ENCODE measurements at regions not wholly inside any gene's neighbourhood (a gene's known extent, or its start where the extent isn't known, plus 50 kb on each side); places are given as distances from the start of the nearest gene placed in this dataset.
"Not testable (repeated sequence)": the region's sequence is repeated elsewhere in the genome, so short reads cannot be mapped to it uniquely, and the experiment has no call there.

DNA sequence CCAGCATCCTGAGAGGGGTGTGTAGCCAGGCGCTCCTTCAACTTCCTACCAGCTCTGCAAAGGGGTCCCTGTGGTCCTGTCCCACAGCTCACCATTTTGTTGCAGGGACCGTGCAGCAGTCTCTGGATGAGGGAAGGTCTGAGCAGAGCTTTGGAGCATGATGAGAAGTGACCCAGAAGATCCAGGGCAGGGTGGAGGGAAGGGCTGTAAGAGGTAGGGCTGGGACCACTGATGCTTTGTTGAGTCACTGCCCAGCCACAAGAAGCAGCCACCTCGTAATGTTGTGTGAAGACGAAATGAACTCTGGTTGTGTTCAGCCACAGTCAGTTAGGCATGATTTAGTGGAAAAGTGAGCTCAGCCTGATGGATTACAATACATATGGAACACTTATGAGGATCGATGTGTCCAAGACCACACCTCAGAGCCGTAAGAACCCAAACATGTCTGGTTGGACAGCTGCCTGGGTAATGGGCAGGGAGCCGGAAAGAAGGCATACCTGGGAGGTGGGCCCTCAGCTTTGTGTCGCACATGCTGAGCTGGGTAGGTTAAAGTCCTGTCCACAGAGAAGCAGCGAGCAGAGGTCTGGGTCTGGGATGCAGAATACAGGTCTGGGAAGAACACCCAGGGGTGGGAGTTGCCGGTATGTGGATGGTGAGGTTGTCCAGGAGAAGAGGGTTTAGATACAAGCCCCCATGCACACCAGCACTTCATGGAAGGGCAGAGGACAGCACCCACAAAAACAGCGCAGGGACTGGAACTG is 250.1 kb downstream of the GADD45G start:
- Histone ChIP-seq H3K4me3 (ENCODE audit: insufficient read depth, low read length, poor library complexity, severe bottlenecking) (no peak overlapping the region), H4K20me1 (ENCODE audit: low read depth, low read length) (no peaks in the 10 kb centered on the region), H3K27me3 (ENCODE audit: low read length) (no peaks in the 10 kb centered on the region), H3K9me2 (replicated peaks; ENCODE audit: insufficient read depth, low read length) (no peaks in the 10 kb centered on the region), H2AFZ (ENCODE audit: low read depth, low read length, severe bottlenecking) (no peak overlapping the region), H3K9ac (ENCODE audit: low read length) (no peak overlapping the region), H3K9me3 (ENCODE audit: insufficient read depth, low read length) (no peaks in the 10 kb centered on the region), H3K36me3 (ENCODE audit: low read length) (no peaks in the 10 kb centered on the region), H3K27ac (ENCODE audit: low read depth, low read length) (no peak overlapping the region), H3K4me2 (ENCODE audit: low read depth, low read length, poor library complexity, severe bottlenecking) (no peak overlapping the region), H3K79me2 (ENCODE audit: insufficient read depth, low read length) (no peaks in the 10 kb centered on the region), H3F3A (ENCODE audit: insufficient read depth) (no peaks in the 10 kb centered on the region)
- TF ChIP-seq EZH2phosphoT487 (conservative IDR thresholded peaks at IDR 0.05; ENCODE audit: low read length) = no peak
- TF ChIP-seq, protein P1, sequence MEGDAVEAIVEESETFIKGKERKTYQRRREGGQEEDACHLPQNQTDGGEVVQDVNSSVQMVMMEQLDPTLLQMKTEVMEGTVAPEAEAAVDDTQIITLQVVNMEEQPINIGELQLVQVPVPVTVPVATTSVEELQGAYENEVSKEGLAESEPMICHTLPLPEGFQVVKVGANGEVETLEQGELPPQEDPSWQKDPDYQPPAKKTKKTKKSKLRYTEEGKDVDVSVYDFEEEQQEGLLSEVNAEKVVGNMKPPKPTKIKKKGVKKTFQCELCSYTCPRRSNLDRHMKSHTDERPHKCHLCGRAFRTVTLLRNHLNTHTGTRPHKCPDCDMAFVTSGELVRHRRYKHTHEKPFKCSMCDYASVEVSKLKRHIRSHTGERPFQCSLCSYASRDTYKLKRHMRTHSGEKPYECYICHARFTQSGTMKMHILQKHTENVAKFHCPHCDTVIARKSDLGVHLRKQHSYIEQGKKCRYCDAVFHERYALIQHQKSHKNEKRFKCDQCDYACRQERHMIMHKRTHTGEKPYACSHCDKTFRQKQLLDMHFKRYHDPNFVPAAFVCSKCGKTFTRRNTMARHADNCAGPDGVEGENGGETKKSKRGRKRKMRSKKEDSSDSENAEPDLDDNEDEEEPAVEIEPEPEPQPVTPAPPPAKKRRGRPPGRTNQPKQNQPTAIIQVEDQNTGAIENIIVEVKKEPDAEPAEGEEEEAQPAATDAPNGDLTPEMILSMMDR (IDR thresholded peaks at IDR 0.05; ENCODE audit: insufficient read depth, low read length, poor library complexity, severe bottlenecking) = no peak

DNA sequence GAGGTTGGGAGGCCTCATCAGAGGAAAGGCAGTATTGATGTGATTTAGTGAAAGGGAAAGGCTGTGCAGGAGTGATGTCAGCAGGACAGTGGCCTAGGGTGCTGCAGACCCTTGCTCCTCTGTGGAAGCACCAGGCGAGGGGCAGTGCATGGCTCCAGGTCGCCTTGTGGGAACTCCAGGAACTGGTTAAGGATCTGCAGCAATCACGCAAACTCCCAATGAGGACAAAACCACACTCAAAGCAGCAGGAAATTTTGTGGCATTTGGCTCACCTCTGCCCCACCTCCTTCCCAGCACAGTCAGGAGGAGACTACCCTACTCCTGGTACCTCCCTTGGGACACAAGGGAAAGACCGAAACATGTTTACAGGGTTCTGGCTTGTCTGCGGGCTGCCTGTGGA is 251.5 kb downstream of the GADD45G start:
- H3K9ac ChIP-seq (ENCODE audit: low read length); H3K79me2 ChIP-seq (ENCODE audit: insufficient read depth, low read length); H3F3A ChIP-seq (ENCODE audit: insufficient read depth); H3K36me3 ChIP-seq (ENCODE audit: low read length); H3K9me2 ChIP-seq (replicated peaks; ENCODE audit: insufficient read depth, low read length); H3K27me3 ChIP-seq (ENCODE audit: low read length); H2AFZ ChIP-seq (ENCODE audit: low read depth, low read length, severe bottlenecking); H3K4me2 ChIP-seq (ENCODE audit: low read depth, low read length, poor library complexity, severe bottlenecking); H4K20me1 ChIP-seq (ENCODE audit: low read depth, low read length); H3K9me3 ChIP-seq (ENCODE audit: insufficient read depth, low read length); H3K4me3 ChIP-seq (ENCODE audit: insufficient read depth, low read length, poor library complexity, severe bottlenecking); H3K27ac ChIP-seq (ENCODE audit: low read depth, low read length): not testable (repeated sequence)

DNA sequence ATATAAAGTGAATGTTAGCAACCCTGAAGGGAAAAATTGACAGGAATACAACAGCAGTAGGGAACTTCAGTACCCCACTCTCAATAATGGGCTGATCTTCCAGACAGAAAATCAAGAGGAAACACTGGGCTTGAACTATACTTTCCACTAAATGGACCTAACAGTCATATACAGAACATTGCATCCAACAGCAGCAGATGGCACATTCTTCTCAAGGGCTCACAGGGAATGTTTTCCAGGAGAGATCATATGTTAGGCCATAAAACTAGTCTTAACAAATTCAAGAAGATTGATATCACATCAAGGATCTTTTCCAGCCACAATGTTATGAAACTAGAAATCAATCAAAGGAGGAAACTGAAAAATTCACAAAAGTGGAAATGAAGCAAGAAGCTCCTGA is 252.1 kb downstream of the GADD45G start:
- not testable (repeated sequence) for H3K27ac ChIP-seq (ENCODE audit: low read depth, low read length); H3K9me2 ChIP-seq (replicated peaks; ENCODE audit: insufficient read depth, low read length); H3F3A ChIP-seq (ENCODE audit: insufficient read depth); H3K79me2 ChIP-seq (ENCODE audit: insufficient read depth, low read length); H3K9ac ChIP-seq (ENCODE audit: low read length); H3K9me3 ChIP-seq (ENCODE audit: insufficient read depth, low read length); H3K27me3 ChIP-seq (ENCODE audit: low read length); H2AFZ ChIP-seq (ENCODE audit: low read depth, low read length, severe bottlenecking); H3K4me2 ChIP-seq (ENCODE audit: low read depth, low read length, poor library complexity, severe bottlenecking); H3K36me3 ChIP-seq (ENCODE audit: low read length); H3K4me3 ChIP-seq (ENCODE audit: insufficient read depth, low read length, poor library complexity, severe bottlenecking); H4K20me1 ChIP-seq (ENCODE audit: low read depth, low read length)

DNA sequence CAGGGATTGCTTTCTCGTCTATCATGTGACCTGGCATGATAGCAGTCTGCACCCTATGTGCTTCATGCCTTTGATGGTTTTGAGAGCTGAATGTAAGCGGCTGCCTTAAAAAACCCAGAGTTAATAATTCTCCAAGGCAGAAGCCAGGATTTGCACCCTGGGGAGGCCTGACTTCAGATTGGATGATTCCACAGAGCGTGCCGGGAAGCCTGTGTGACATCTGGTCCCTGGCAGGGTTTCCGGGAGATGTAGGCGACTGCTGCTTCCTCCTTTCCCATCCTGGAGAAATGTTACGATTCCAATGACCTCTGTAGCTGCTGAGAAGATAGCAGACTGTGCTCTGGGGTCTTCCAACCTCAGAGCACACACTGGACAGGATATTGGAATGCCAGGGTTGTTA is 255.0 kb downstream of the GADD45G start:
- not testable (repeated sequence) for H4K20me1 ChIP-seq (ENCODE audit: low read depth, low read length); H3F3A ChIP-seq (ENCODE audit: insufficient read depth); H3K36me3 ChIP-seq (ENCODE audit: low read length); H3K9me3 ChIP-seq (ENCODE audit: insufficient read depth, low read length); H3K4me2 ChIP-seq (ENCODE audit: low read depth, low read length, poor library complexity, severe bottlenecking); H3K9ac ChIP-seq (ENCODE audit: low read length); H3K27ac ChIP-seq (ENCODE audit: low read depth, low read length); H3K4me3 ChIP-seq (ENCODE audit: insufficient read depth, low read length, poor library complexity, severe bottlenecking); H3K9me2 ChIP-seq (replicated peaks; ENCODE audit: insufficient read depth, low read length); H2AFZ ChIP-seq (ENCODE audit: low read depth, low read length, severe bottlenecking); H3K79me2 ChIP-seq (ENCODE audit: insufficient read depth, low read length); H3K27me3 ChIP-seq (ENCODE audit: low read length)

DNA sequence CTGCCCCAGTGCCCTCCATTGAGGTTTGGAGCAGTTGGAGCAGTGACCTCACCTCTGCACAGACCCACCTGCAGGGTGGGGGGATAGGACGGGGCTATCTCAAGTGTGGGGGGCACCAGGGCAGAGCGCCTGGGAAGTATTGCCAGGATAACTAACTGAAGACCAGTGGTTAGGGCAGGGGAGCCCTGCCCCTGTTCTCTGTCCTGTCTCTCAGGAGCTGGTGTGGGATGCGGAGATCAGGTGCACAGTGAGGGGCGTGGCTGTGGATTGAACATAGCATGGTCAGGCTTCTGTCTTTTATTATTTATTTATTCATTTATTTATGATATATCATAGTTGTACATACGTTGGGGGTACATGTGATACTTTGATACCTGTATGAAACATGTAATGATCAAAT is 256.6 kb downstream of the GADD45G start:
- not testable (repeated sequence) for H2AFZ ChIP-seq (ENCODE audit: low read depth, low read length, severe bottlenecking); H3K36me3 ChIP-seq (ENCODE audit: low read length); H3K27ac ChIP-seq (ENCODE audit: low read depth, low read length); H3K9me2 ChIP-seq (replicated peaks; ENCODE audit: insufficient read depth, low read length); H3F3A ChIP-seq (ENCODE audit: insufficient read depth); H3K4me2 ChIP-seq (ENCODE audit: low read depth, low read length, poor library complexity, severe bottlenecking); H3K9me3 ChIP-seq (ENCODE audit: insufficient read depth, low read length); H3K79me2 ChIP-seq (ENCODE audit: insufficient read depth, low read length); H3K27me3 ChIP-seq (ENCODE audit: low read length); H4K20me1 ChIP-seq (ENCODE audit: low read depth, low read length); H3K4me3 ChIP-seq (ENCODE audit: insufficient read depth, low read length, poor library complexity, severe bottlenecking); H3K9ac ChIP-seq (ENCODE audit: low read length)

Data from SU-DHL-6 (cell line).